HG02852 (cell line): ENCODE measurements at regions not wholly inside any gene's neighbourhood (a gene's known extent, or its start where the extent isn't known, plus 50 kb on each side); places are given as distances from the start of the nearest gene placed in this dataset.

Experiments used
- ATAC-seq: cut with Tn5 transposase; IDR thresholded peaks from one replicate; pipeline ENCODE4 v1.9.1; 2021; ENCODE audit warnings: mild to moderate bottlenecking, moderate library complexity; ENCODE audit not compliant: unreplicated experiment

DNA sequence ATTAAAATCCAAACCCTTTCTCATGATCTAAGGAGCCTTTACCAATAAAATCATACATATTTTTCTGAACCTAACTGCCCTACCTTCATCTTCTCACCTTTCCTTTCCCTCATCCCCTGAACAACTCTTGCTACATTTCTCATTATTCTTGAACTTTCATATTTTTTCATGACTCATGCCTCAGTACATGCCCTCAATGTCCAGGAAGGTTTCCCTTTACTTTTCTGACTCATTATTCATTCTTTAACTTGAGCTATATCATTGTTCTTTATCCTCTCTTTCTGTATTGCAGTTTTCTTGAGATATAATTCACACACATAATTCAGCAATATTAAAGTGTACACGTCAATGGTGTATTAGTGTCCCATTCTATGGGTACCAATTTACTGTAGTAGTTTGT is 231.0 kb downstream of the ALG10B start:
- no peak for ATAC-seq

DNA sequence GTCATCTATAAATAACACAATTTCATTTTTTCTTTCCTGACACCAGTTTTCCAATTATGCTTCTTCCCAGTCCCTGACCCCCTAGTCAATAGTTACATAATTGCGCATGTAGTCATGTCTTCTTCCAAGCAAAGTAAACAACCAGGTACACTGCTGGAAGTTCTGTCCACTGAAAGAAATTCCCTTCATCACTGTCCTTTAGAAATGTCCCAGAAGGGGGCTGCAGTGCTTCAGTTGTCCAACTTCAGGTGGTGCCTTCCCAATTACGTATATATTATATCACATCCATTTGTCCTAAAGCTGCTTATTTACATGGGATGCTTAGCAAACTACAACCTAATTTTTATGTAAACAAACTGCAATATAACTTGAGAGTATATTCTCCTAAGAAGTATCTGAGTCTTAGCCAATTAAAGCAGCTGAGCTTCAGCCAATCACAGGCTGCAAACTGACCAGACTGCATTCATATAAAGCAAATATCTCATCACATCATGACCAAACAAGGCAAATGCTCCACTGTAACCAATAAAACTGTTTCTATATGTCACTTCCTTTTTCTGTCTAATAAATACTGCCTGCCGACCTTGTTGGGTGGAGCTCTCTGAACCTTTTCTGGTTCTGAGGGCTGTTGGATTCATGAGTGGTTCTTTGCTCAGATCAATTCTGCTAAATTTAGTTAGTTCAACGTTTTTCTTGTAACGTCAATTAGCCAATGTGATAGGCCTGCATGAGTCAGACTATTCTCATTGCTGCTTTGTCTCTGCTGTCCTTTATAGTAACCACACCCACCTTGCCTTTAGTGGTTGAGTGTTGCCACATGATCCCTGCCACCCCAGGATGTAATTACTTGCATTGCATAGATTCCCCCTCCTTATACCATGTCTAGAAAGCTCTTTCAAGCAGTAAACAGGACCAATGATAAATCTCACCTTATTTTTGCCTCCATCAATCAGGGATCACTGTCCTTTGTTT is 239.3 kb downstream of the ALG10B start:
- ATAC-seq = no peak

DNA sequence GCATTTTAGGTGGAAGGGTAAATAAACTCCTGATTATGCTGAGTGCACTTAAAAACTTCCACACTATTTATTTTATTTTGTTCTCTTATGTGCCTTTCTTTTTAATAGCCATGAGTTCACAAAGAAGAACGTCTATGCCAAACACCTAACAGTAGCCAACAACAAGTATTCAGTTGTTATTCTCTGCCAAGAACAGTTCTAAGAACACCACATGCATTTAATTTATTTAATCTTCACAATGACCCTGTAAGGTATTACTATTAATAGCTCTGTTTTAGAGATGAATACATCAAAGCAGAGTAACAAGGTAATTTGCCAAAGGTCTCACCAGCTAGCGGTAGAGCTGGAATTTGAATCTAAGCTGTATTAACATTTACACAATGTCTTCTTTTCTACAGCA is 240.1 kb downstream of the ALG10B start:
- ATAC-seq = no peak

DNA sequence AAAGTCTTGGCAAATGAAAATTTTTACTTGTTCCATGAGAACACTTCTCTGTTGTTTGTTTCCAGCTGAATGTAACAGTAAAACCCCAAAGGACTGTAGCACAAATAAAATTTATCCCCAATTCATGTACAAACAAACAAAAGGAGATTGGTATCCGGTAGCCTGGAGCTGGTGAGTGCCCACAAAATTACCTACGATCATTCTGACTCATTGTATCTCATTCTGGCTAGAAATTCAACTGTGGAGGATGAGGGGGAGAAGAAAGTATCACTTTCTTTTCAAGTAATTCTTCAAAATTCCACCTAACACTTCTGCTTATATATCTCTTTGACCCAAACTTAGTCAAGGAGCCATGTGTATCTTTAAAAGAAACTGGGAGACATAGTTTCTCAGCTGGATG is 268.5 kb downstream of the ALG10B start:
- no peak for ATAC-seq

DNA sequence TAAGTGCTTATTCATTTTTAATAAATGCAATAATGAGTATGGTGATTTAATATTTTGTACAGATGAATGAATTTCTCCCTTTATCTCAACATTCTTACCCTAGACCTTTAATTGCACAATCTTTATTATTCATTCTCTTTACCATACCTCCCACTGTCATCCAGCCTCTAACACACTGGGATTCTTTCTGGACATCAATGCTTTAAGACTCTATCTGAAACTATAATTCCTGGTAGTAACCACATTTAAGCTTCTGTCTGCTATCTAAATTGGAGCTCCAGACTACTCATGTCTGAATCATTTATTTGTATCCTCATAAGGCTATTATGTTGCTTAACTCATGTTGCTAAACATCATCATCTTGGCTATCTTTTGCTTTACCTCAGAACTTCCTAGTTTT is 270.2 kb downstream of the ALG10B start:
- ATAC-seq = no peak

DNA sequence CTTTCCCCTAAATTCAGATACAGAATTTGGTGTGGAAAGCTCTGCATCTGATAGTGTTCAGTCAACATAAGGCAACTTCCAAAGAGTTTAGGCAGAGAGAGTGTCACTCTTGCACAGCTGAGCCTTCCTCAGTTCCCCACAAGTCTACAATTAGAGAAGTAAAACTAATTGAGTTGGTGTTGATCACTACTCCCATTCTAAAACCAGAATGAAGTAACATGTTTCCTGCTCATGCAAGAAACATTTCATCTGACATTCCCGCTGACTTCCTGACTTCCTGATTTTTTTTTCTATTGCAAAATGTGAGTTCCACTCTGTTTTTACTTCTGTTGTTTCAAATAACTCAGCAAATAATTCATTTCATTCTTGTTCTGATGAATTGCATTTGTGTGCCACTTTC is 271.0 kb downstream of the ALG10B start:
- no peak for ATAC-seq

DNA sequence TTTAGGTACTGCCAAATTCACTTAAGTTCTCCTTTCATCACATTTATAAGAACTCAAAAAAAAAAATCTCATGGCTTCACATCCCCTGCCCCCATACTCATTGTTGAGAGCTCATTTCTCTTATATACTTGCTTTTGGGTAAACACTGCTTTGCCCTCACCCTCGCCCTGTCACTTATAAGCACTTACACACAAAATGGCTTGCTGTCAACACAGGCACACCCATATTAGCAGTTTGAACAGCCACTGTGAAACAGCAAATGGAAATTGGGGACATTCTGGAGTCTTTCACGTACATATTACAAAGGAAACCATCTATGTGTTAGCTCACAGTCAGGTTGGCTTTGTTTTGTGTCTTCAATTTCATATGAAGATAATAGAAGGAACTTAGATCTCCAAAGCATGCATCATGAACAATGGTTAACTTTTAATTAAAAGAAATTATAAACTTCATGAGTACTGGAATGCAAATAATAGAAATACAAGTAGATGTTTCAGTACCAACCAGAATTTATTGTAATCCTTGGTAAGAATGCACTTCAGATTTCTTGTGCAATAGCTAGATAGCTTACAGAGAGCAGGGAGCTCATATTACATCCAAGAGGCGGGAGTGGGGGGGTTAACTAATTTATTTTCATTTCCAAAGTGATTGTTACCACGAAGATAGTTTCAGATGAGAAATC is 272.2 kb downstream of the ALG10B start:
- no peak for ATAC-seq

DNA sequence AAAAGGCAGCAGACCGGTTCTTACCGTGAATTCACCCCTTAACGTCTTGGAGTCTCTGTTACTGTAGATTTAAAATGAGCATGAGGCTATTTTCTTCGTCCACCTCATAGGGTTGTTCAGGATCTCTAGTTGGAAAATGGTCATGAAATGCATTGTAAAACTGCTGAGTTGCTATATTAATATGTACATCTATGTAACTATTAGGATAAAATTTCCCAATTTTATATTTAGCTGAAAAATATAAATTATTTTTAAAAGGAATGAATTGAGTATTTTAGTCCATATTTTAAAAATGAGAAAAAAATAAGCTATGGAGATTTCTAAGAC is 272.7 kb downstream of the ALG10B start:
- ATAC-seq = no peak

DNA sequence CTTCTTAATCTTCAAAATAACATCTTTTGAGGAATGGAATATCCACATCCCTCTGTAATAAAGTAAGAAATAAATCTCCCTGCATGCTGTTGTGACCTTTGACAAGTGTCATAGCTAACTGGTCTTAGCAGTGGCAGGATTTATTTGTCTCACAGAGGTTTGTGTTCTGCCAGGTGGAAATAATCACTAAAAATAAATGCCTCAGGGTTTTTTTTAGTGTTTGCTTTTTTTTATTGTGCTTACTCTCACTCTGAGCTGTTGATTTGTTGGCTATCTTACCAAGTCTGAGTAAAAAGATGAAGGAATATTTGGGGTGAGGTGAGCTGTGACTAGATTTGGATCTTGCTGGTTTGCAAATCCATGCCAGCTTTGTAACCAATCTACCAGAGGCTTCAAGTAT is 285.4 kb downstream of the ALG10B start:
- no peak for ATAC-seq
